ENCODE measurements at regions not wholly inside any gene's neighbourhood (a gene's known extent, or its start where the extent isn't known, plus 50 kb on each side); places are given as distances from the start of the nearest gene placed in this dataset.

- no peak for DNase-seq (ENCODE audit: extremely low spot score)
- POLR2A ChIA-PET: no interaction called here
- CTCF ChIA-PET: no interaction called here
- no peak for TF ChIP-seq FOXM1 (IDR thresholded peaks at IDR 0.05; ENCODE audit: borderline replicate concordance)
Observed at GRCh38 chr5:136506131-136506530, 140.8 kb upstream of the TRPC7 start.

GRCh38 chr5:136501133-136501532 lies 135.8 kb upstream of the TRPC7 start:
- TF ChIP-seq FOXA1 (IDR thresholded peaks at IDR 0.05) (no peak), SP1 (IDR thresholded peaks at IDR 0.05) (no peak), HDGF (IDR thresholded peaks at IDR 0.05; ENCODE audit: borderline replicate concordance) (no peak), ARNT (IDR thresholded peaks at IDR 0.05) (no peak), FOXK2 (IDR thresholded peaks at IDR 0.05) (no peak), TARDBP (IDR thresholded peaks at IDR 0.05) (no peak), SUZ12 (IDR thresholded peaks at IDR 0.05) (no peak), ELF4 (IDR thresholded peaks at IDR 0.05) (no peak), ZNF384 (IDR thresholded peaks at IDR 0.05) (no peak), NFRKB (IDR thresholded peaks at IDR 0.05) (no peak), CTBP1 (IDR thresholded peaks at IDR 0.05; ENCODE audit: borderline replicate concordance) (no peak)
- TF ChIP-seq, protein P1, sequence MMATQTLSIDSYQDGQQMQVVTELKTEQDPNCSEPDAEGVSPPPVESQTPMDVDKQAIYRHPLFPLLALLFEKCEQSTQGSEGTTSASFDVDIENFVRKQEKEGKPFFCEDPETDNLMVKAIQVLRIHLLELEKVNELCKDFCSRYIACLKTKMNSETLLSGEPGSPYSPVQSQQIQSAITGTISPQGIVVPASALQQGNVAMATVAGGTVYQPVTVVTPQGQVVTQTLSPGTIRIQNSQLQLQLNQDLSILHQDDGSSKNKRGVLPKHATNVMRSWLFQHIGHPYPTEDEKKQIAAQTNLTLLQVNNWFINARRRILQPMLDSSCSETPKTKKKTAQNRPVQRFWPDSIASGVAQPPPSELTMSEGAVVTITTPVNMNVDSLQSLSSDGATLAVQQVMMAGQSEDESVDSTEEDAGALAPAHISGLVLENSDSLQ (IDR thresholded peaks at IDR 0.05): no peak
- ChIA-PET POLR2A (no interaction called here), CTCF (no interaction called here)
- no peak for DNase-seq (ENCODE audit: extremely low spot score)

- TF ChIP-seq, protein P1 (IDR thresholded peaks at IDR 0.05): no peak
- no peak for TF ChIP-seq SUZ12 (IDR thresholded peaks at IDR 0.05)
- no peak for TF ChIP-seq FOXK2 (IDR thresholded peaks at IDR 0.05)
- TF ChIP-seq ELF4 (IDR thresholded peaks at IDR 0.05): no peak
- TF ChIP-seq HDGF (IDR thresholded peaks at IDR 0.05; ENCODE audit: borderline replicate concordance): no peak
- no peak for TF ChIP-seq SP1 (IDR thresholded peaks at IDR 0.05)
- TF ChIP-seq ARNT (IDR thresholded peaks at IDR 0.05): no peak
- no peak for TF ChIP-seq L3MBTL2 (conservative IDR thresholded peaks at IDR 0.05)
- no peak for TF ChIP-seq CTBP1 (IDR thresholded peaks at IDR 0.05; ENCODE audit: borderline replicate concordance)
- TF ChIP-seq BHLHE40 (IDR thresholded peaks at IDR 0.05; ENCODE audit: borderline replicate concordance): no peak
- no peak for TF ChIP-seq TARDBP (IDR thresholded peaks at IDR 0.05)
- TF ChIP-seq ZNF384 (IDR thresholded peaks at IDR 0.05): no peak
- no peak for TF ChIP-seq FOXA1 (IDR thresholded peaks at IDR 0.05)
- TF ChIP-seq NFRKB (IDR thresholded peaks at IDR 0.05): no peak
- no peak for TF ChIP-seq LEF1 (IDR thresholded peaks at IDR 0.05; ENCODE audit: borderline replicate concordance)
- no peak for TF ChIP-seq FOXM1 (IDR thresholded peaks at IDR 0.05; ENCODE audit: borderline replicate concordance)
- ChIA-PET POLR2A (no interaction called here), CTCF (interaction anchor here (0.6 kb wide), 1 partner anchor 18 kb away, joined by 3 read pairs; no protein-coding TSS in a partner anchor)
- DNase-seq (ENCODE audit: extremely low spot score): no peak
Observed at GRCh38 chr5:136492587-136492986, 127.2 kb upstream of the TRPC7 start.

DNA sequence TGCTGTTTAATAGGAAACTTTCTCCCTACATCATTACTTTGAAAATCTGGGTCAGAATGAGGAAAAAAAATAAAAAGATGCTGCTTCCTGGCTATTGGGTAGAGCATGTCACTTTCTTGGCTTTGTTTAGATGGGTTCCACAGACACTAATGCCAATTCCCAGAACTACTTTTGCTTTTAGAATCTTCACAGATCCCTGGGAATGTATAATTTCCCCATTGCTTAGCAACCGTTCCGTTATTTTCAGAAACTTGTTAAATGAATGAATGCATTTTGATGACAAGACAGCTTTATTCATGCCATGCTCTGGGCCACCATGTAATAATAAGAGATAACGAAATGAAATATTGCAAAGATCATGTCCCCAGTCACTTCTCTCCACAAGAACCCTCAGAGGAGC lies 126.5 kb upstream of the TRPC7 start:
- no peak for DNase-seq (ENCODE audit: extremely low spot score)
- CTCF ChIA-PET: no interaction called here
- TF ChIP-seq SUZ12 (IDR thresholded peaks at IDR 0.05) (no peak), FOXM1 (IDR thresholded peaks at IDR 0.05; ENCODE audit: borderline replicate concordance) (no peak)
- POLR2A ChIA-PET: no interaction called here

DNA sequence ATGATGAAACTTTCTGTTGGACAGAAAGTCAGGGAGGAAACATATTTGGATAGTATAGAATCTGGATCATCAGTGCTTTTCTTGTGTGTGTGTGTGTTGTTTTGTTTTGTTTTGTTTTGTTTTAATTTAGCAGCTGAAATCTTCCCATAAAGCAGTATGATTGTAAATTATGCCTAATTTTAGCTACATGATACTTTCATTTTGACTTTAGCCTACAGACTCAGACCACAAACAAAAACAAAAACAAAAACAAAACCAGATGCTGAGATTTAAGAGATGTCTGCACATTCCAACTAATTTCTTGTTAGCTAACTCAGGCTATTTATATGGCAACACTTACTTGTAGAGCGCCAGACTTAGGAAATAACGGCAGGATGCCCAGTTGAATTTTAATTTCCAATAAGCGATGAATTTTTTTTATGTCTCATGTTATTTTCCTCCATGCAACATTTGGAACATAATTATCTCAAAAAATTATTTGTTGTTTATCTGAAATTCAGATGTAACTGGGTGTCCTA lies 119.5 kb upstream of the TRPC7 start:
- ChIA-PET POLR2A (interaction anchor here (0.6 kb wide), 1 partner anchor 1379 kb away, joined by 3 read pairs; no protein-coding TSS in a partner anchor), CTCF (no interaction called here)
- TF ChIP-seq HDGF (IDR thresholded peaks at IDR 0.05; ENCODE audit: borderline replicate concordance) (no peak), FOXA1 (IDR thresholded peaks at IDR 0.05) (no peak), CTBP1 (IDR thresholded peaks at IDR 0.05; ENCODE audit: borderline replicate concordance) (no peak), L3MBTL2 (conservative IDR thresholded peaks at IDR 0.05) (no peak), ELF4 (IDR thresholded peaks at IDR 0.05) (no peak)
- TF ChIP-seq, protein P1 (IDR thresholded peaks at IDR 0.05): no peak

GRCh38 chr5:136482206-136482605 lies 116.9 kb upstream of the TRPC7 start:
- no peak for TF ChIP-seq BHLHE40 (IDR thresholded peaks at IDR 0.05; ENCODE audit: borderline replicate concordance)
- no peak for TF ChIP-seq ZNF384 (IDR thresholded peaks at IDR 0.05)
- no peak for TF ChIP-seq SP1 (IDR thresholded peaks at IDR 0.05)
- TF ChIP-seq TARDBP (IDR thresholded peaks at IDR 0.05): no peak
- DNase-seq (ENCODE audit: extremely low spot score): no peak
- ChIA-PET CTCF (no interaction called here), POLR2A (no interaction called here)

More for the DNA sequence above, 119.5 kb upstream of the TRPC7 start:
- no peak for DNase-seq (ENCODE audit: extremely low spot score)

DNA sequence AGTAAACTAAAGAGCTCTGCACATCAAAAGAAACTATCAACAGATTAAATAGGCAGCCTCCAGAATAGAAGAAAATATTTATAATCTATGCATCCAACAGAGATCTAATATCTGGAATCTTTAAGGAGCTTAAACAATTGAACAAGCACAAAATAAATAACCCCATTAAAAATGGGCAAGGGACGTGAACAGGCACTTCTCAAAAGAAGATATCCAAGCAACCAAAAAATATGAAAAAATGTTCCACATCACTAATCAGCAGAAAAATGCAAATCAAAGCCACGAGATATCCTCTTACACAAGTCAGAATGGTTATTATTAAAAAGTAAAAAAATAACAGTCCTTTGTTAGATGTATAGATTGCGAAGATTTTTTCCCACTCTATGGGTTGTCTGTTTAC lies 109.1 kb upstream of the TRPC7 start:
- CTCF ChIA-PET: interaction anchor here (0.7 kb wide), 1 partner anchor 18 kb away, joined by 3 read pairs; no protein-coding TSS in a partner anchor
- POLR2A ChIA-PET: no interaction called here
- TF ChIP-seq NFRKB (IDR thresholded peaks at IDR 0.05) (no peak), ARNT (IDR thresholded peaks at IDR 0.05) (no peak), BHLHE40 (IDR thresholded peaks at IDR 0.05; ENCODE audit: borderline replicate concordance) (no peak), FOXA1 (IDR thresholded peaks at IDR 0.05) (no peak), L3MBTL2 (conservative IDR thresholded peaks at IDR 0.05) (no peak), FOXM1 (IDR thresholded peaks at IDR 0.05; ENCODE audit: borderline replicate concordance) (no peak), LEF1 (IDR thresholded peaks at IDR 0.05; ENCODE audit: borderline replicate concordance) (no peak)
- TF ChIP-seq, protein P1 (IDR thresholded peaks at IDR 0.05): no peak
- no peak for DNase-seq (ENCODE audit: extremely low spot score)
